Rectal smooth muscle tissue (tissue), 1 donor: ENCODE measurements at regions not wholly inside any gene's neighbourhood (a gene's known extent, or its start where the extent isn't known, plus 50 kb on each side); places are given as distances from the start of the nearest gene placed in this dataset.
"Not testable (repeated sequence)": the region's sequence is repeated elsewhere in the genome, so short reads cannot be mapped to it uniquely, and the experiment has no call there.

Experiments used
- H3K27ac ChIP-seq: one replicate; pipeline ENCODE4 v1.7.0; 2013; ENCODE audit warnings: low read depth, low read length, inconsistent platforms
- H3K27me3 ChIP-seq: one replicate; pipeline ENCODE4 v1.7.0; 2013; ENCODE audit warnings: low read length; ENCODE audit not compliant: control insufficient read depth, insufficient read depth
- H3K36me3 ChIP-seq: one replicate; pipeline ENCODE4 v1.7.0; 2013; ENCODE audit warnings: low read length; ENCODE audit not compliant: control insufficient read depth, insufficient read depth
- H3K4me1 ChIP-seq: one replicate; pipeline ENCODE4 v1.7.0; 2013; ENCODE audit warnings: low read length; ENCODE audit not compliant: control insufficient read depth, insufficient read depth
- H3K4me3 ChIP-seq: one replicate; pipeline ENCODE4 v1.7.0; 2013; ENCODE audit warnings: low read length
- H3K9ac ChIP-seq: one replicate; pipeline ENCODE4 v1.7.0; 2013; ENCODE audit warnings: low read length

DNA sequence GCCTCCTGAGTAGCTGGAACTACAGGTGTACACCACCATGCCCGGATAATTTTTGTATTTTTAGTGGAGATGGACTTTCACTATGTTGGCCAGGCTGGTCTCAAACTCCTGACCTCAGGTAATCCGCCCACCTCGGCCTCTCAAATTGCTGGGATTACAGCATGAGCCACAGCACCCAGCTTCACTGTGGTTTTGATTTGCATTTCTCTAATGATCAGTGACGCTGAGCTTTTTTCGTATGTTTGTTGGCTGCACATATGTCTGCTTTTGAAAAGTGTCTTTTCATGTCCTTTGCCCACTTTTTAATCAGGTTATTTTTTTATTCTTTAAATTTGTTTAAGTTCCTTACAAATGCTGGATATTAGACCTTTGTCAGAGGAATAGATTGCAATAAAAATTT, 696.0 kb downstream of the ZBBX start:
- not testable (repeated sequence) for H3K36me3 ChIP-seq, H3K9ac ChIP-seq, H3K27ac ChIP-seq, H3K27me3 ChIP-seq, H3K4me3 ChIP-seq, H3K4me1 ChIP-seq

DNA sequence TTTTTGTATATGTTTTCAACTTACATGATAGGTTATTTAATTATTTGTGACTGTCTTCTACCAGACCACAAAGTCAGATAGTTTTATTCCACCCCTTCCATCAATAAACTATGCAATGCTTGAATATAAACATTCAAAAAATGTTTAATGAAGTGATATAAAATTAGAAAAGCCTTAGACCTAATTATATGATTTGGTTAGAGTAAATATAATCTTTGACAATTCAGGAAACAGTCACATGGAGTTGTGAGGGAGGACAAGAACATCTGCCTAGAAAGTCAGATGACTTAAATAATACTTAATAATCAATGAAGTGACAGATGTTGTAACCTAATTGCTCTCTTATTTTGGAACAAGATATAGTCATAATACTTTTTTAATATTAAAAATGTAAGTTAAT, 710.3 kb downstream of the ZBBX start:
- no peak overlapping the region for H3K27ac ChIP-seq
- H3K9ac ChIP-seq, result no peak overlapping the region
- H3K27me3 ChIP-seq, result no peaks in the 10 kb centered on the region
- H3K36me3 ChIP-seq, result no peaks in the 10 kb centered on the region
- H3K4me3 ChIP-seq, result no peak overlapping the region
- peaks cover 3% of the 10 kb centered on the region for H3K4me1 ChIP-seq

DNA sequence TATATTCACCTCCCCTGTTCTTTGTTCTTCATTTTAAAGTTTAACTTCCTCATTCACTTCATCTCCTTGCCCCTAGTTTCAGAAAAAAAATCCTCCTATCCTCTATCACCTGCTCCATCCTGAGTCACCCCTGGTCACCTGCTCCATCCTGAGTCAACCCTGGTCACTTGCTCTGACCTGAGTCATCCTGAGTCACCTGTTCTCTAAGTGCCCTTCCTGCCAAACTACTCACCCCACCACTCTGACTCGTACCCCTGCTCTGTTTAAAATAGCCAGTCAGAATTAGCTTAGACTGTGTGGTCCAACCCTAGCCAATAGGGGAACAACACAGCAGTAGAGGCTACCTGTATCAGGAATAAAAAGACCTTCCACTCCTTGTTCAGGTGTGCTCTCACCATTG, 716.9 kb downstream of the ZBBX start:
- no peak overlapping the region for H3K27ac ChIP-seq
- no peaks in the 10 kb centered on the region for H3K4me1 ChIP-seq
- H3K36me3 ChIP-seq, result no peaks in the 10 kb centered on the region
- H3K9ac ChIP-seq, result no peak overlapping the region
- no peaks in the 10 kb centered on the region for H3K27me3 ChIP-seq
- H3K4me3 ChIP-seq, result no peak overlapping the region

DNA sequence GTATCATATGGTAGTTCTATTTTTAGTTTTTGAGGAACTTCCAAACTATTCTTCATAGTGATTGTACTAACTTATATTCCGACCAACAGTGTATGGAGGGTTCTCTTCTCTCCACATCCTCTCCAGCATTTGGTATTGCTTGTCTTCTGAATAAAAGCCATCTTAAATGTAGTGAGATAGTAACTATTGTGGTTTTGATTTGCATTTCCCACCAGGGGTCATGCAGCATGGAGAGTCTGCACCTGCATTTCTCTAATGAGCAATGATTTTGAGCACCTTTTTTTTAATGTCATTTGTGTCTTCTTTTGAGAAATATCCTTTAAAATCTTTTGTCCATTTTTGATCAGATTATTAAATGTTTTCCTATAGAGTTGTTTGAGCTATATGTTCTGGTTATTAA, 718.5 kb downstream of the ZBBX start:
- Histone ChIP-seq H3K27me3 (no peaks in the 10 kb centered on the region), H3K36me3 (no peaks in the 10 kb centered on the region), H3K4me3 (no peak overlapping the region), H3K9ac (no peak overlapping the region), H3K4me1 (no peaks in the 10 kb centered on the region), H3K27ac (no peak overlapping the region)

DNA sequence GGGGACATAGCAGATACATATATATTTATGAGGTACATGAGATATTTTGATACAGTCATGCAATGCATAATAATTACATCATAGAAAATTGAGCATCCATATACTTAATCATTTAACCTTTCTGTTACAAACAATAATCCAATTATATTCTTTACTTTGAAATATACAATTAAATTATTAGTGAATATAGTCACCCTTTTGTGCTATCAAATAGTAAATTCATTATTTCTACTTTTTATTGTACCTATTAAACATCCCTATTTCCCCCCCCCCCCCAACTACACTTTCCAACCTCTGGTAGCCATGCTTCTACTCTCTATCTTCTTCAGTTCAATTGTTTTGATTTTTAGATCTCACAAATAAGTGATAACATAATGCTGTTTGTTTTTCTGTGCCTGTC, 719.1 kb downstream of the ZBBX start:
- Histone ChIP-seq H3K4me1 (no peaks in the 10 kb centered on the region), H3K27me3 (no peaks in the 10 kb centered on the region), H3K36me3 (no peaks in the 10 kb centered on the region), H3K4me3 (no peak overlapping the region), H3K27ac (no peak overlapping the region), H3K9ac (no peak overlapping the region)

DNA sequence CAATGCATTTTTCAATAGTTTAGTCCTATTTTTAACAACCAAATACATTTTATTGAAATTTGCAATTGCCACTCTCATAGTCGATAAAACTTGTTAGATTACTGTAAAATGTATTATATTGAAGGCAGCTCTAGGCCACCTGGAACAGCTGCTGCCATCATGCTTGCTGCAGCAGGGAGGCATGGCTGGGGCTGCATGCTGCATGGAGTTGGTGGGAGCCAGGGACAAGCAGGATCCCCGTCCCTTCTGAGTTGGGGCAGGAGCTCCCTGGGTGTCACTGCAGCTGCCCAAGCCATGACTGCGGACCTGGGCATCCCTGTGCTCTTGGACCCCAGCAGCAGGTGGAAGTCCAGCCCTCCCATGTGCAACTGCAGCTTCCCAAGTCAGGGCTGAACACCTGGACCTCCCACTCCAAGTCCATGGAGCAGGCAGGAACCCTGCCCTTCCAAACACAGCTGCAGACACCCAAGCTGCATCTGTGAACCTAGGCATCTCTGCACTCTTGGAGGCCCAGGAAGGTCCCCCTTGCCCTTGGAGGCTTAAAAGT, 742.0 kb downstream of the ZBBX start:
- Histone ChIP-seq H3K36me3 (no peaks in the 10 kb centered on the region), H3K4me3 (no peak overlapping the region), H3K9ac (no peak overlapping the region), H3K27me3 (no peaks in the 10 kb centered on the region), H3K27ac (no peak overlapping the region), H3K4me1 (no peaks in the 10 kb centered on the region)

DNA sequence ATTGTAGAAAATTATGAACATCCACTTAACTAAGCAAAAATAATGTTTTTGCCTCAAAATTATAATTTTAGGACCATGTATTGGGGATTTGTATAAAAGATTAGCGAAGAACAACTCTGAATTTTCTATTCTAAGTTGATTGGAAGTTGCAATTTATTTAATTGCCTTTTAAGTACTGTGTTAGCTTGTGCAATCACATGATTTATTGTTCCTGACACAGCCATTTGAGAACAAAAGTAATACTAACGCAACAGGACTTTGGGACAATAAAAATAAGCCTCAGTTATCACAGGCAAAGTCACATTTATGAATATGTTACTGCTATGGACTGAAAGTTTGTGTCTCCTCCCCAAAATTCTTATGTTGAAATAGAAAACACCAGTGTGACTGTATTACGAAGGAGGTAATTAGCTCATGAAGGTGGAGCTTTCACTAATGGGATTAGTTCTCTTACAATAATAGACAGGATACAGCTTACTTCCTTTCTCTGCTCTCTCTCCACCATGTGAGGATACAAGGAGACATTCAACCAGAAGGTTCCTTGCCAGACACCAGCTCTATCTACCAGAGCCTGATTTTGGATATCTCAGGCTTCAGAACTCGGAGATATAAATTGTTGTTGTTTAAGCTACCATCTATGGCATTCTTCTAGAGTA, 745.9 kb downstream of the ZBBX start:
- Histone ChIP-seq H3K4me3 (no peak overlapping the region), H3K4me1 (no peaks in the 10 kb centered on the region), H3K9ac (no peak overlapping the region), H3K27ac (no peak overlapping the region), H3K27me3 (no peaks in the 10 kb centered on the region), H3K36me3 (no peaks in the 10 kb centered on the region)

DNA sequence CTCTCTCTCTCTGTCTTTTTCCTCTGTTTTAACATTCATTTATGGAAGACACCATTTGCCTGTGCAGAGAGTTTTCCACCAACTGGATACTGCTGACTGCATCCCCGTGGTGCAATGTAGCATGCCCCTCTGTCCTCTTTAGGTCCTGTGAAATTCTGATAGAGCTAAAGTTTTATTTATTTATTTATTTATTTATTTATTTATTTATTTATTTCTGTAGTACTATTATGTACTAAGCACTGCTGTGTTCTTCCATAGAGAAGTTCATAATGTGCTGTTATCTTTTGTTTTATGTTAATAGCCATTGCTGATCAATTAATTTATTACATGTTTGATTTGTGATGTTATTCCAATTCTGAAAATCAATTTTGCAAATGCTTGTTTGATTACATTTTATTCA, 749.9 kb downstream of the ZBBX start:
- no peak overlapping the region for H3K9ac ChIP-seq
- H3K4me3 ChIP-seq, result no peak overlapping the region
- no peaks in the 10 kb centered on the region for H3K4me1 ChIP-seq
- no peak overlapping the region for H3K27ac ChIP-seq
- H3K27me3 ChIP-seq, result no peaks in the 10 kb centered on the region
- no peaks in the 10 kb centered on the region for H3K36me3 ChIP-seq

DNA sequence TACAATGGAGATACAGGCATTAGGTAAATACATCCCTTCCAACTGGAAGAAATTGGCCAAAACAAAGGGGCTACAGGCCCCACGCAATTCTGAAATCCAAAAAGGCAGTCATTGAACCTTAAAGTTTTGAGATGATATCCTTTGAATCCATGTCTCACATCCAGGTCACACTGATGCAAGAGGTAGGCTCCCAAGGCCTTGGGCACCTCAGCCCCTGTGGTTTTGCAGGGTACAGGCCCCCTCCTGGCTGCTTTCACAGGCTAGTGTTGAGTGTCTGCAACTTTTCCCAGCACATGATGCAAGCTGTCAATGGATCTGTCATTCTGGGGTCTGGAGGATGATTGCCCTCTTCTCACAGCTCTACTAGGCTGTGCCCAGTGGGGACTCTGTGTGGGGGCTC, 766.7 kb downstream of the ZBBX start:
- Histone ChIP-seq H3K36me3 (no peaks in the 10 kb centered on the region), H3K9ac (no peak overlapping the region), H3K27ac (no peak overlapping the region), H3K4me3 (no peak overlapping the region), H3K27me3 (no peaks in the 10 kb centered on the region), H3K4me1 (no peaks in the 10 kb centered on the region)

DNA sequence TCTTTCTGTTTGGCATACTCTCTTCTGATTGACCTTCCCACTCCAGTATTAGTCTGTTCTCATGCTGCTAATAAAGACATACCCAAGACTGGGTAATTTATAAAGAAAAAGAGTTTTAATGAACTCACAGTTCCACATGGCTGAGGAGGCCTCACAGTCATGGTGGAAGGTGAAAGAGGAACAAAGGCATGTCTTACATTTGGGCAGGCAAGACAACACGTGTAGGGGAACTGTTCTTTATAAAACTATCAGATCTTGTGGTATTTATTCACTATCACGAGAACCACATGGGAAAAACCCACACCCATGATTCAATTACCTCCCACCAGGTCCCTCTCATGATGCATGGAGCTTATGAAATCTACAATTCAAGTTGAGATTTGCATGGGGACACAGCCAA, 767.3 kb downstream of the ZBBX start:
- H3K27me3 ChIP-seq, H3K9ac ChIP-seq, H3K36me3 ChIP-seq, H3K27ac ChIP-seq, H3K4me1 ChIP-seq, H3K4me3 ChIP-seq: not testable (repeated sequence)

DNA sequence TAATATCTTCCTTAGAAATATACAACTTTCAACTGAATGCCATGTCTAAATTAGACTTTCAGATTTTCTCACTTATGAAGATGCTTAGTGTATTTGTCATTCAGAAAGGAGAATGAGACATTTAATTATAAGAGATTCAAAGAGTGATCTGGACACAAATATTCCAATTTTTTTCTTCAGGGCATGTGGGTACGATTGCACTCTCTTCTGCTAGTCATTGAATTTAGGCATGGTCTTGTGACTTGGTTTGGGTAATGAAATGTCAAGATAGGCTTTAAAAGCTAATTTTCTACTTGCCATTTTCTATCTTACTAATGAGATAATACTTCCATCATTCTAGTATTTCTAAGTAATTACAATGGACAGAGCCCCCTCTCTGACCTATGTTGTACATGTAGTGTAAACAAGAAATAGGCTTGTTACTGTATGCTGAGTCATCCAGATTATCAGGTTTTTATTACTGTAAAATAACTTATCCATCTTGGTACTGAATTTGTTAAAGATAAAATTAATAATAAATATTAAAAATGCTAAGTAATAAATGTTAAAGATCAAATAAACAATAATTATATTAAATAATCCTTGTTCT, 770.8 kb upstream of the BCHE start:
- Histone ChIP-seq H3K4me3 (no peak overlapping the region), H3K27me3 (no peaks in the 10 kb centered on the region), H3K27ac (no peak overlapping the region), H3K36me3 (no peaks in the 10 kb centered on the region), H3K9ac (no peak overlapping the region), H3K4me1 (no peaks in the 10 kb centered on the region)

DNA sequence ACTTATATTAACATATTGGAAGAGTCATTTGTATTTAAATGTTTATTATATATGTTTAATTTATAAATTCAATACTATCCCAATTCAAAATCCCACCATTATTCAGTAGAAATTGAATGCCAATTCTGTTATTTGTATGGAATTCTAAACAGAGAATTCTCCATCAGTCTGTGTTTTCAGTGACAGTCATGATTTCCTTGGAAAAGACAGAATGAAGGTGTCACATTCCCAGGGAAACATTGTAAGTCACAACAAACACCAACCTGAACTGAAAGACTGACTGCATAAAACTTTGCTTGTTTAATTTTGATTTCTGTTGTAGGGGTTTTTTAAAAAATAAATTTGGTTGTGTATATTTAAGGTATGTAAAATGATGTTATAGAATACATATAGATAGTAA, 769.8 kb upstream of the BCHE start:
- no peak overlapping the region for H3K27ac ChIP-seq
- H3K4me3 ChIP-seq, result no peak overlapping the region
- H3K27me3 ChIP-seq, result no peaks in the 10 kb centered on the region
- no peaks in the 10 kb centered on the region for H3K36me3 ChIP-seq
- no peak overlapping the region for H3K9ac ChIP-seq
- no peaks in the 10 kb centered on the region for H3K4me1 ChIP-seq

DNA sequence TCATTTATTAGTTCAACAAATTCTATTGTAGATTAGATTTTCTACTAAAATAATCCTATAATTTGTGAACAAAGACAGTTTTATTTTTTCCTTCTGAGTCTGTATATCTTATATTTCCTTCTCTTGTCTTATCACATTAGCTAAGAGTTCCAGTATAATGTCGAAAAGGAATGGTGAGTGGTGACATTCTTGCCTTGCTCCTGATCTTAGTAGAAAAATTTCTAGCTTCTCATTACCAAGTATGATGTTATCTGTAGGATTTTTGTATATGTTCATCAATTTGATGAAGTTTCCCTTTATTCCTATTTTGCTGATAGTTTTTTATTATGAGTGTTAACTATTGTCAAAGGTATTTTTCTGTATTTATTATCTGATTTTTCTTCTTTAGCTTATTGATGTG, 756.6 kb upstream of the BCHE start:
- H3K4me1 ChIP-seq, result no peaks in the 10 kb centered on the region
- H3K27me3 ChIP-seq, result no peaks in the 10 kb centered on the region

More for the DNA sequence above, 756.6 kb upstream of the BCHE start:
- Histone ChIP-seq H3K27ac (no peak overlapping the region), H3K36me3 (no peaks in the 10 kb centered on the region), H3K4me3 (no peak overlapping the region), H3K9ac (no peak overlapping the region)
